ENCODE measurements at regions not wholly inside any gene's neighbourhood (a gene's known extent, or its start where the extent isn't known, plus 50 kb on each side); places are given as distances from the start of the nearest gene placed in this dataset.

- TF ChIP-seq MXI1 (IDR thresholded peaks at IDR 0.05; ENCODE audit: borderline replicate concordance, low read depth, low read length) (no peak), CEBPB (IDR thresholded peaks at IDR 0.05; ENCODE audit: low read depth, low read length) (no peak), CTCF (conservative IDR thresholded peaks at IDR 0.05; ENCODE audit: low read depth, low read length) (no peak), ELK1 (IDR thresholded peaks at IDR 0.05; ENCODE audit: borderline replicate concordance, low read depth, low read length) (no peak), RAD21 (IDR thresholded peaks at IDR 0.05; ENCODE audit: low read length) (no peak)
Observed at GRCh38 chr10:61354401-61354975, 98.7 kb downstream of the TMEM26 start.
